GM12878 (cell line): ENCODE measurements at regions not wholly inside any gene's neighbourhood (a gene's known extent, or its start where the extent isn't known, plus 50 kb on each side); places are given as distances from the start of the nearest gene placed in this dataset.

ENCODE experiments used
- ATAC-seq: fragments of 200-7000 bp; cut with Tn5 transposase; 3 replicates; pipeline ENCODE4 v1.9.1; 2020; ENCODE audit warnings: mild to moderate bottlenecking, moderate library complexity
- BruUV-seq: library from RNA; stranded (reverse); fragments of 400-500 nt; replicated peaks from 2 replicates; lab custom pipeline; 2021; lab: Mats Ljungman, UMichigan
- CTCF ChIA-PET: fragments of 300-600 bp; sonication (Branson Sonifier 250); formaldehyde crosslinking; extraction: SDS; loops from one replicate; lab custom pipeline; 2021; ENCODE audit warnings: inconsistent platforms; lab: Yijun Ruan, JAX
- POLR2A ChIA-PET: fragments of 350-600 bp; formaldehyde crosslinking; extraction: SDS; loops from one replicate; lab custom pipeline; 2021; ENCODE audit warnings: inconsistent platforms; lab: Charles Lee
- RAD21 ChIA-PET: fragments of 300-600 bp; sonication (Branson Sonifier 250); formaldehyde crosslinking; loops from one replicate; lab custom pipeline; 2023; ENCODE audit warnings: antibody characterized with exemption; ENCODE audit not compliant: unreplicated experiment; lab: Charles Lee
- SMC1A ChIA-PET: fragments of 300-600 bp; sonication (Branson Sonifier 250); formaldehyde crosslinking; loops from one replicate; lab custom pipeline; 2023; ENCODE audit not compliant: unreplicated experiment, uncharacterized antibody; lab: Charles Lee
- DNase-seq: peaks from one replicate; pipeline ENCODE4 v3.0.0-alpha.2; 2011; ENCODE audit warnings: low read depth, low spot score
- FAIRE-seq: peaks from 3 replicates; lab custom pipeline; 2011; peaks lifted over from hg19 to GRCh38; lab: Jason Lieb, UNC
- H2AFZ ChIP-seq: 2 replicates; pipeline ENCODE4 v1.6.0; 2011; ENCODE audit warnings: low read depth, low read length, control low read depth; ENCODE audit not compliant: control insufficient read depth
- H3K27ac ChIP-seq: 2 replicates; pipeline ENCODE4 v1.5.1; 2011; ENCODE audit warnings: control low read depth; ENCODE audit not compliant: control insufficient read depth, insufficient read depth
- H3K27me3 ChIP-seq, 2 experiments: replicated peaks in 1 of 2; 2 replicates each; pipeline versions ENCODE4 v1.6.0 to v1.6.1; 2011; ENCODE audit warnings: low read length in 1 of 2; ENCODE audit not compliant: control insufficient read depth in 2 of 2, insufficient read depth in 2 of 2
- H3K36me3 ChIP-seq, 2 experiments: 2 replicates each; pipeline ENCODE4 v1.5.1; 2011; ENCODE audit warnings: low read length in 1 of 2; ENCODE audit not compliant: control insufficient read depth in 2 of 2, insufficient read depth in 2 of 2
- H3K4me1 ChIP-seq: 2 replicates; pipeline ENCODE4 v1.6.1; 2011; ENCODE audit warnings: mild to moderate bottlenecking, low read length, moderate library complexity, mixed read lengths; ENCODE audit not compliant: control insufficient read depth, insufficient read depth
- H3K4me2 ChIP-seq: 2 replicates; pipeline ENCODE4 v1.6.0; 2011; ENCODE audit warnings: control low read depth; ENCODE audit not compliant: control insufficient read depth, insufficient read depth
- H3K4me3 ChIP-seq: fragments of 200-600 bp; sonication (generic); 2 replicates; pipeline ENCODE4 v1.5.1; 2016
- H3K79me2 ChIP-seq: 2 replicates; pipeline ENCODE4 v1.6.0; 2011; ENCODE audit warnings: low read length; ENCODE audit not compliant: control insufficient read depth, insufficient read depth
- H3K9ac ChIP-seq: 2 replicates; pipeline ENCODE4 v1.8.0; 2011; ENCODE audit warnings: low read length, control low read depth, mixed read lengths; ENCODE audit not compliant: control insufficient read depth, insufficient read depth
- H3K9me3 ChIP-seq: replicated peaks from 3 replicates; pipeline ENCODE4 v1.5.1; 2011; ENCODE audit warnings: mild to moderate bottlenecking, low read length; ENCODE audit not compliant: control insufficient read depth, insufficient read depth
- H4K20me1 ChIP-seq: 2 replicates; pipeline ENCODE4 v1.6.0; 2011; ENCODE audit not compliant: control insufficient read depth, insufficient read depth
- BACH1 ChIP-seq: fragments of 450-650 bp; IDR thresholded peaks from 2 replicates; pipeline ENCODE4 v1.6.1; 2017; ENCODE audit warnings: mild to moderate bottlenecking, borderline replicate concordance
- CBX3 ChIP-seq: fragments of 200-600 bp; sonication (generic); IDR thresholded peaks from 2 replicates; pipeline ENCODE4 v1.6.1; 2016; ENCODE audit warnings: low read depth, borderline replicate concordance
- ETV6 ChIP-seq, 2 experiments: fragments of 450-650 bp in 1 of 2; IDR thresholded peaks in 1 of 2; conservative IDR thresholded peaks in 1 of 2; 2 replicates each; pipeline ENCODE4 v1.6.1; 2014; ENCODE audit warnings: antibody characterized with exemption in 1 of 2, borderline replicate concordance in 1 of 2, low read depth in 1 of 2, mild to moderate bottlenecking in 1 of 2, moderate library complexity in 1 of 2
- HDAC2 ChIP-seq: fragments of 200-600 bp; sonication (generic); IDR thresholded peaks from 2 replicates; pipeline ENCODE4 v1.6.1; 2017
- IRF4 ChIP-seq: IDR thresholded peaks from 2 replicates; pipeline ENCODE4 v1.6.1; 2011; ENCODE audit warnings: low read depth, low read length
- JUND ChIP-seq: IDR thresholded peaks from 2 replicates; pipeline ENCODE4 v1.6.1; 2012; ENCODE audit warnings: low read depth, mild to moderate bottlenecking, low read length, improper control_type of control experiment, moderate library complexity
- NFYB ChIP-seq: IDR thresholded peaks from 2 replicates; pipeline ENCODE4 v1.6.1; 2011; ENCODE audit warnings: low read depth, mild to moderate bottlenecking, low read length, improper control_type of control experiment, moderate library complexity; ENCODE audit not compliant: insufficient read depth
- RFX5 ChIP-seq: IDR thresholded peaks from 2 replicates; pipeline ENCODE4 v1.6.1; 2011; ENCODE audit warnings: low read depth, low read length, improper control_type of control experiment
- TBL1XR1 ChIP-seq: IDR thresholded peaks from 2 replicates; pipeline ENCODE4 v1.6.1; 2012; ENCODE audit warnings: low read depth, low read length, improper control_type of control experiment
- ZNF207 ChIP-seq: fragments of 450-650 bp; IDR thresholded peaks from 2 replicates; pipeline ENCODE4 v1.6.1; 2014; ENCODE audit warnings: antibody characterized with exemption, mild to moderate bottlenecking, borderline replicate concordance
- ZZZ3 ChIP-seq: IDR thresholded peaks from 2 replicates; pipeline ENCODE4 v1.6.1; 2011; ENCODE audit warnings: low read depth; ENCODE audit not compliant: control insufficient read depth, insufficient read length
- WGBS: methylation state at CpG from one replicate; pipeline ENCODE4 v1.1.6; 2016; ENCODE audit warnings: low lambda C conversion rate; ENCODE audit not compliant: insufficient replicate concordance, insufficient coverage; ENCODE audit errors: missing lambda C conversion rate; 5-methylcytosine and 5-hydroxymethylcytosine counted together
- in situ Hi-C: fragments of 300-500 bp; cut with MboI; formaldehyde crosslinking; loops from 9 replicates; pipeline ENCODE4 v1.14.3; 2018; ENCODE audit warnings: mixed read lengths
- intact Hi-C: fragments of 100-400 bp; cut with micrococcal nuclease; formaldehyde crosslinking; loops from one replicate; pipeline ENCODE4 v1.14.2; 2022; ENCODE audit not compliant: unreplicated experiment
- TF ChIP-seq, protein P1 (sequence below): IDR thresholded peaks from 2 replicates; pipeline ENCODE4 v1.6.1; 2011; ENCODE audit warnings: low read depth, low read length, improper control_type of control experiment, borderline replicate concordance
- TF ChIP-seq, protein P2 (sequence below): IDR thresholded peaks from 2 replicates; pipeline ENCODE4 v1.6.1; 2012; ENCODE audit warnings: low read depth, low read length, improper control_type of control experiment
- TF ChIP-seq, protein P3 (sequence below): fragments of 450-650 bp; IDR thresholded peaks from 2 replicates; pipeline ENCODE4 v1.6.1; 2017; ENCODE audit warnings: mild to moderate bottlenecking, low read depth, inconsistent platforms; ENCODE audit not compliant: poor library complexity, severe bottlenecking
- TF ChIP-seq, protein P4 (sequence below): fragments of 450-650 bp; IDR thresholded peaks from 2 replicates; pipeline ENCODE4 v1.6.1; 2017; ENCODE audit warnings: mild to moderate bottlenecking

DNA sequence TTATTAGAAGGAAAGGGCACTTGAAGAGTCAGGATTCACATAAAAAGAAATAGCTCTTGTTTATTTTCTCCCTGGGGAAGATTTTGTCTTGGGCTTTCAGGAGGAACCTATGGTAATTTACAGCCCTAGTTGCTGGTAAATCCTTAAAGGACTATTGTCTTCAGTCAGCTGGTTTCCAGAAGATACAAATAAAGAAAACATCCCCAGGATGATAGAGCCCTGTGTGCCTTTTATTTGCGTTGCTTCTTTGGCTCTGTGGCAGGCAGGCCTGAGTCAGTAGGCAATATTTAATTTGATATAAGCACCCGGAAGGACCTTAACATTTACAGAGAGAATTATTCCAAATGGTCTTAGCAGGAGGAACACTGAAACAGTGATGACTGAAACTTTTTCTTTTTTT, 131.0 kb upstream of the SLC34A2 start:
- ChIA-PET RAD21 (no interaction called here), SMC1A (no interaction called here), POLR2A (no interaction called here), CTCF (no interaction called here)
- in situ Hi-C loops (no loop called here), intact Hi-C loops (no loop called here)
- FAIRE-seq (no peak), DNase-seq (no peak), ATAC-seq (no peak)
- Histone ChIP-seq H3K27me3 (no peaks in the 10 kb centered on the region; a peak in 1 of 4 replicates), H3K27ac (no peak overlapping the region), H3K9me3 (no peaks in the 10 kb centered on the region), H2AFZ (no peak overlapping the region), H3K9ac (no peak overlapping the region), H4K20me1 (no peaks in the 10 kb centered on the region), H3K36me3 (no peaks in the 10 kb centered on the region), H3K4me1 (no peaks in the 10 kb centered on the region), H3K4me3 (no peak overlapping the region), H3K4me2 (no peak overlapping the region), H3K79me2 (no peaks in the 10 kb centered on the region)
- no TSS peak for BruUV-seq
- WGBS, result 42% methylated on average over 2 of the region's 2 CpGs
- TF ChIP-seq RFX5 (no peak), ZNF207 (no peak), JUND (no peak), HDAC2 (no peak), BACH1 (no peak), IRF4 (no peak), ETV6 (conservative IDR thresholded peaks at IDR 0.05 in 1 of 2, IDR thresholded peaks at IDR 0.05 in 1 of 2; ENCODE audit: borderline replicate concordance in 1 of 2, low read depth in 1 of 2) (no peak), NFYB (no peak), TBL1XR1 (no peak), ZZZ3 (no peak), CBX3 (no peak)
- TF ChIP-seq, protein P1, sequence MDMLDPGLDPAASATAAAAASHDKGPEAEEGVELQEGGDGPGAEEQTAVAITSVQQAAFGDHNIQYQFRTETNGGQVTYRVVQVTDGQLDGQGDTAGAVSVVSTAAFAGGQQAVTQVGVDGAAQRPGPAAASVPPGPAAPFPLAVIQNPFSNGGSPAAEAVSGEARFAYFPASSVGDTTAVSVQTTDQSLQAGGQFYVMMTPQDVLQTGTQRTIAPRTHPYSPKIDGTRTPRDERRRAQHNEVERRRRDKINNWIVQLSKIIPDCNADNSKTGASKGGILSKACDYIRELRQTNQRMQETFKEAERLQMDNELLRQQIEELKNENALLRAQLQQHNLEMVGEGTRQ, result no peak
- TF ChIP-seq, protein P2, sequence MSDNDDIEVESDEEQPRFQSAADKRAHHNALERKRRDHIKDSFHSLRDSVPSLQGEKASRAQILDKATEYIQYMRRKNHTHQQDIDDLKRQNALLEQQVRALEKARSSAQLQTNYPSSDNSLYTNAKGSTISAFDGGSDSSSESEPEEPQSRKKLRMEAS, result no peak
- TF ChIP-seq, protein P3, sequence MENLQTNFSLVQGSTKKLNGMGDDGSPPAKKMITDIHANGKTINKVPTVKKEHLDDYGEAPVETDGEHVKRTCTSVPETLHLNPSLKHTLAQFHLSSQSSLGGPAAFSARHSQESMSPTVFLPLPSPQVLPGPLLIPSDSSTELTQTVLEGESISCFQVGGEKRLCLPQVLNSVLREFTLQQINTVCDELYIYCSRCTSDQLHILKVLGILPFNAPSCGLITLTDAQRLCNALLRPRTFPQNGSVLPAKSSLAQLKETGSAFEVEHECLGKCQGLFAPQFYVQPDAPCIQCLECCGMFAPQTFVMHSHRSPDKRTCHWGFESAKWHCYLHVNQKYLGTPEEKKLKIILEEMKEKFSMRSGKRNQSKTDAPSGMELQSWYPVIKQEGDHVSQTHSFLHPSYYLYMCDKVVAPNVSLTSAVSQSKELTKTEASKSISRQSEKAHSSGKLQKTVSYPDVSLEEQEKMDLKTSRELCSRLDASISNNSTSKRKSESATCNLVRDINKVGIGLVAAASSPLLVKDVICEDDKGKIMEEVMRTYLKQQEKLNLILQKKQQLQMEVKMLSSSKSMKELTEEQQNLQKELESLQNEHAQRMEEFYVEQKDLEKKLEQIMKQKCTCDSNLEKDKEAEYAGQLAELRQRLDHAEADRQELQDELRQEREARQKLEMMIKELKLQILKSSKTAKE, result no peak
- TF ChIP-seq, protein P4, sequence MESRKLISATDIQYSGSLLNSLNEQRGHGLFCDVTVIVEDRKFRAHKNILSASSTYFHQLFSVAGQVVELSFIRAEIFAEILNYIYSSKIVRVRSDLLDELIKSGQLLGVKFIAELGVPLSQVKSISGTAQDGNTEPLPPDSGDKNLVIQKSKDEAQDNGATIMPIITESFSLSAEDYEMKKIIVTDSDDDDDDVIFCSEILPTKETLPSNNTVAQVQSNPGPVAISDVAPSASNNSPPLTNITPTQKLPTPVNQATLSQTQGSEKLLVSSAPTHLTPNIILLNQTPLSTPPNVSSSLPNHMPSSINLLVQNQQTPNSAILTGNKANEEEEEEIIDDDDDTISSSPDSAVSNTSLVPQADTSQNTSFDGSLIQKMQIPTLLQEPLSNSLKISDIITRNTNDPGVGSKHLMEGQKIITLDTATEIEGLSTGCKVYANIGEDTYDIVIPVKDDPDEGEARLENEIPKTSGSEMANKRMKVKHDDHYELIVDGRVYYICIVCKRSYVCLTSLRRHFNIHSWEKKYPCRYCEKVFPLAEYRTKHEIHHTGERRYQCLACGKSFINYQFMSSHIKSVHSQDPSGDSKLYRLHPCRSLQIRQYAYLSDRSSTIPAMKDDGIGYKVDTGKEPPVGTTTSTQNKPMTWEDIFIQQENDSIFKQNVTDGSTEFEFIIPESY, result no peak
